Central memory CD8-positive, alpha-beta T cell (primary cell): ENCODE measurements at regions not wholly inside any gene's neighbourhood (a gene's known extent, or its start where the extent isn't known, plus 50 kb on each side); places are given as distances from the start of the nearest gene placed in this dataset.

Experiments
- ATAC-seq: fragments of 150-1000 bp; cut with Tn5 transposase; replicated peaks from 2 replicates; pipeline ENCODE4 v1.10.0; 2022; ENCODE audit warnings: mild to moderate bottlenecking, moderate FRiP score, moderate number of reproducible peaks; ENCODE audit not compliant: poor library complexity, severe bottlenecking; ENCODE audit errors: extremely low read depth
- DNase-seq, 2 donors: peaks; one replicate each; pipeline ENCODE4 v3.0.0; 2021; ENCODE audit warnings: low spot score in 2 of 2
- H3K27ac Mint-ChIP-seq: one replicate; pipeline ENCODE4 v1.8.0; 2022; ENCODE audit warnings: low read depth, mild to moderate bottlenecking, moderate library complexity, mixed read lengths
- H3K27me3 Mint-ChIP-seq: one replicate; pipeline ENCODE4 v1.8.0; 2022; ENCODE audit warnings: mixed read lengths
- H3K36me3 Mint-ChIP-seq: one replicate; pipeline ENCODE4 v1.8.0; 2022; ENCODE audit warnings: mild to moderate bottlenecking, moderate library complexity, mixed read lengths; ENCODE audit not compliant: insufficient read depth
- H3K4me1 Mint-ChIP-seq: one replicate; pipeline ENCODE4 v1.8.0; 2022; ENCODE audit warnings: mixed read lengths
- H3K4me3 Mint-ChIP-seq: one replicate; pipeline ENCODE4 v1.8.0; 2022; ENCODE audit warnings: mild to moderate bottlenecking, moderate library complexity, mixed read lengths
- H3K9me3 Mint-ChIP-seq: one replicate; pipeline ENCODE4 v1.8.0; 2022; ENCODE audit warnings: mixed read lengths

- H3K4me3 Mint-ChIP-seq, result no peak overlapping the region
- ATAC-seq (no peak), DNase-seq (no peak)
- no peak overlapping the region for H3K27ac Mint-ChIP-seq
- H3K9me3 Mint-ChIP-seq, result peaks cover 16% of the 10 kb centered on the region
- no peaks in the 10 kb centered on the region for H3K36me3 Mint-ChIP-seq
- H3K27me3 Mint-ChIP-seq, result no peaks in the 10 kb centered on the region
- H3K4me1 Mint-ChIP-seq, result no peaks in the 10 kb centered on the region
These were observed 134.7 kb upstream of the RORB start for GRCh38 chr9:74362423-74362822.

GRCh38 chr9:74366111-74366510, 131.0 kb upstream of the RORB start:
- ATAC-seq (no peak), DNase-seq (no peak)
- Mint-ChIP-seq H3K9me3 (peaks cover 21% of the 10 kb centered on the region), H3K27ac (no peak overlapping the region), H3K4me1 (no peaks in the 10 kb centered on the region), H3K4me3 (no peak overlapping the region), H3K36me3 (no peaks in the 10 kb centered on the region), H3K27me3 (no peaks in the 10 kb centered on the region)

GRCh38 chr9:74369844-74370243, 127.3 kb upstream of the RORB start:
- DNase-seq, result no peak
- H3K4me3 Mint-ChIP-seq, result no peak overlapping the region
- H3K36me3 Mint-ChIP-seq, result no peaks in the 10 kb centered on the region
- no peak overlapping the region for H3K27ac Mint-ChIP-seq
- peaks cover 23% of the 10 kb centered on the region for H3K9me3 Mint-ChIP-seq
- no peak for ATAC-seq
- no peaks in the 10 kb centered on the region for H3K4me1 Mint-ChIP-seq
- no peaks in the 10 kb centered on the region for H3K27me3 Mint-ChIP-seq

- Mint-ChIP-seq H3K27me3 (no peaks in the 10 kb centered on the region), H3K27ac (no peak overlapping the region), H3K36me3 (no peaks in the 10 kb centered on the region), H3K4me1 (no peaks in the 10 kb centered on the region), H3K9me3 (peaks cover 18% of the 10 kb centered on the region), H3K4me3 (no peak overlapping the region)
- no peak for ATAC-seq
- no peak for DNase-seq
These were observed 123.8 kb upstream of the RORB start for GRCh38 chr9:74373348-74373747.

- H3K27ac Mint-ChIP-seq, result no peak overlapping the region
These were observed 117.4 kb upstream of the RORB start for GRCh38 chr9:74379718-74380117.

GRCh38 chr9:74391816-74392215, 105.3 kb upstream of the RORB start:
- H3K9me3 Mint-ChIP-seq, result peaks cover 11% of the 10 kb centered on the region

More at GRCh38 chr9:74379718-74380117, 117.4 kb upstream of the RORB start:
- no peaks in the 10 kb centered on the region for H3K27me3 Mint-ChIP-seq
- no peaks in the 10 kb centered on the region for H3K36me3 Mint-ChIP-seq
- ATAC-seq (no peak), DNase-seq (no peak)
- no peaks in the 10 kb centered on the region for H3K4me1 Mint-ChIP-seq
- H3K4me3 Mint-ChIP-seq, result no peak overlapping the region
- no peaks in the 10 kb centered on the region for H3K9me3 Mint-ChIP-seq

GRCh38 chr9:74403581-74403980, 93.6 kb upstream of the RORB start:
- Mint-ChIP-seq H3K27me3 (no peaks in the 10 kb centered on the region), H3K36me3 (no peaks in the 10 kb centered on the region), H3K4me1 (no peaks in the 10 kb centered on the region), H3K4me3 (no peak overlapping the region), H3K9me3 (peaks cover 29% of the 10 kb centered on the region), H3K27ac (no peak overlapping the region)
- no peak for ATAC-seq
- no peak for DNase-seq

More at GRCh38 chr9:74391816-74392215, 105.3 kb upstream of the RORB start:
- H3K4me3 Mint-ChIP-seq, result no peak overlapping the region
- no peak overlapping the region for H3K27ac Mint-ChIP-seq
- no peaks in the 10 kb centered on the region for H3K36me3 Mint-ChIP-seq
- ATAC-seq (no peak), DNase-seq (no peak)
- H3K27me3 Mint-ChIP-seq, result no peaks in the 10 kb centered on the region
- no peaks in the 10 kb centered on the region for H3K4me1 Mint-ChIP-seq

GRCh38 chr9:74404620-74405019, 92.5 kb upstream of the RORB start:
- H3K36me3 Mint-ChIP-seq, result no peaks in the 10 kb centered on the region
- peaks cover 32% of the 10 kb centered on the region for H3K9me3 Mint-ChIP-seq
- no peaks in the 10 kb centered on the region for H3K4me1 Mint-ChIP-seq
- no peak overlapping the region for H3K27ac Mint-ChIP-seq
- no peaks in the 10 kb centered on the region for H3K27me3 Mint-ChIP-seq
- DNase-seq (no peak), ATAC-seq (no peak)
- no peak overlapping the region for H3K4me3 Mint-ChIP-seq

- Mint-ChIP-seq H3K27me3 (no peaks in the 10 kb centered on the region), H3K27ac (no peak overlapping the region), H3K4me1 (no peaks in the 10 kb centered on the region), H3K9me3 (peaks cover 29% of the 10 kb centered on the region), H3K36me3 (no peaks in the 10 kb centered on the region), H3K4me3 (no peak overlapping the region)
- DNase-seq (no peak), ATAC-seq (no peak)
These were observed 90.0 kb upstream of the RORB start for GRCh38 chr9:74407166-74407565.

GRCh38 chr9:74412236-74412979, 84.7 kb upstream of the RORB start:
- no peak overlapping the region for H3K27ac Mint-ChIP-seq

GRCh38 chr9:74413876-74414275, 83.3 kb upstream of the RORB start:
- Mint-ChIP-seq H3K27me3 (no peaks in the 10 kb centered on the region), H3K27ac (no peak overlapping the region), H3K4me1 (no peaks in the 10 kb centered on the region), H3K4me3 (no peak overlapping the region), H3K36me3 (no peaks in the 10 kb centered on the region), H3K9me3 (peaks cover 26% of the 10 kb centered on the region)
- ATAC-seq, result no peak
- no peak for DNase-seq

More at GRCh38 chr9:74412236-74412979, 84.7 kb upstream of the RORB start:
- DNase-seq (no peak), ATAC-seq (no peak)
- Mint-ChIP-seq H3K4me3 (no peak overlapping the region), H3K4me1 (no peaks in the 10 kb centered on the region), H3K36me3 (no peaks in the 10 kb centered on the region), H3K9me3 (peaks cover 30% of the 10 kb centered on the region), H3K27me3 (no peaks in the 10 kb centered on the region)

GRCh38 chr9:74414325-74414724, 82.8 kb upstream of the RORB start:
- H3K27ac Mint-ChIP-seq, result no peak overlapping the region
- DNase-seq, result no peak
- H3K4me3 Mint-ChIP-seq, result no peak overlapping the region
- H3K9me3 Mint-ChIP-seq, result peaks cover 27% of the 10 kb centered on the region
- no peak for ATAC-seq
- H3K36me3 Mint-ChIP-seq, result no peaks in the 10 kb centered on the region
- H3K4me1 Mint-ChIP-seq, result no peaks in the 10 kb centered on the region
- H3K27me3 Mint-ChIP-seq, result no peaks in the 10 kb centered on the region

GRCh38 chr9:74415995-74416394, 81.1 kb upstream of the RORB start:
- no peak for ATAC-seq
- no peak for DNase-seq
- Mint-ChIP-seq H3K27ac (no peak overlapping the region), H3K4me3 (no peak overlapping the region), H3K36me3 (no peaks in the 10 kb centered on the region), H3K4me1 (no peaks in the 10 kb centered on the region), H3K9me3 (peaks cover 24% of the 10 kb centered on the region), H3K27me3 (no peaks in the 10 kb centered on the region)
